Activated CD4-positive, alpha-beta T cell treated with anti-CD3 and anti-CD28 coated beads, Interleukin-2, amount 50 U/mL, for 24 hours (primary cell): ENCODE measurements at regions not wholly inside any gene's neighbourhood (a gene's known extent, or its start where the extent isn't known, plus 50 kb on each side); places are given as distances from the start of the nearest gene placed in this dataset.

Experiments
- DNase-seq, 2 donors: peaks; one replicate each; pipeline ENCODE4 v3.0.0-alpha.2; 2020; ENCODE audit warnings: low read depth in 1 of 2, low spot score in 1 of 2

GRCh38 chr9:90311811-90312210, 330.8 kb downstream of the DIRAS2 start:
- no peak for DNase-seq

- DNase-seq, result no peak
These were observed 320.3 kb downstream of the DIRAS2 start for GRCh38 chr9:90322296-90322695.

GRCh38 chr9:90325913-90326653, 316.5 kb downstream of the DIRAS2 start:
- no peak for DNase-seq

GRCh38 chr9:90330231-90330630, 312.4 kb downstream of the DIRAS2 start:
- DNase-seq, result no peak

- no peak for DNase-seq
These were observed 310.6 kb downstream of the DIRAS2 start for GRCh38 chr9:90331826-90332575.

GRCh38 chr9:90333226-90333625, 309.4 kb downstream of the DIRAS2 start:
- no peak for DNase-seq

GRCh38 chr9:90340421-90340820, 302.2 kb downstream of the DIRAS2 start:
- no peak for DNase-seq

GRCh38 chr9:90342607-90343006, 300.0 kb downstream of the DIRAS2 start:
- DNase-seq, result no peak

GRCh38 chr9:90343366-90343765, 299.3 kb downstream of the DIRAS2 start:
- DNase-seq, result no peak

- DNase-seq, result no peak
These were observed 298.6 kb downstream of the DIRAS2 start for GRCh38 chr9:90343991-90344390.

GRCh38 chr9:90365666-90366065, 277.0 kb downstream of the DIRAS2 start:
- DNase-seq, result no peak

- no peak for DNase-seq
These were observed 274.4 kb downstream of the DIRAS2 start for GRCh38 chr9:90368241-90368640.

- no peak for DNase-seq
These were observed 273.7 kb downstream of the DIRAS2 start for GRCh38 chr9:90368928-90369327.

- no peak for DNase-seq
These were observed 262.9 kb downstream of the DIRAS2 start for GRCh38 chr9:90379771-90380170.

GRCh38 chr9:90385146-90385545, 257.5 kb downstream of the DIRAS2 start:
- DNase-seq, result no peak

- DNase-seq, result no peak
These were observed 249.1 kb downstream of the DIRAS2 start for GRCh38 chr9:90393365-90394152.

GRCh38 chr9:90394871-90395270, 247.8 kb downstream of the DIRAS2 start:
- no peak for DNase-seq

GRCh38 chr9:90400091-90400490, 242.5 kb downstream of the DIRAS2 start:
- no peak for DNase-seq

- DNase-seq, result no peak
These were observed 234.0 kb downstream of the DIRAS2 start for GRCh38 chr9:90408659-90409058.

- DNase-seq, result no peak
These were observed 223.3 kb downstream of the DIRAS2 start for GRCh38 chr9:90419221-90419851.

- no peak for DNase-seq
These were observed 222.4 kb downstream of the DIRAS2 start for GRCh38 chr9:90420211-90420610.
